ENCODE measurements at regions not wholly inside any gene's neighbourhood (a gene's known extent, or its start where the extent isn't known, plus 50 kb on each side); places are given as distances from the start of the nearest gene placed in this dataset.
A peak's percentile ranks its signal among the peaks of the same experiment; 100 is the strongest.

DNA sequence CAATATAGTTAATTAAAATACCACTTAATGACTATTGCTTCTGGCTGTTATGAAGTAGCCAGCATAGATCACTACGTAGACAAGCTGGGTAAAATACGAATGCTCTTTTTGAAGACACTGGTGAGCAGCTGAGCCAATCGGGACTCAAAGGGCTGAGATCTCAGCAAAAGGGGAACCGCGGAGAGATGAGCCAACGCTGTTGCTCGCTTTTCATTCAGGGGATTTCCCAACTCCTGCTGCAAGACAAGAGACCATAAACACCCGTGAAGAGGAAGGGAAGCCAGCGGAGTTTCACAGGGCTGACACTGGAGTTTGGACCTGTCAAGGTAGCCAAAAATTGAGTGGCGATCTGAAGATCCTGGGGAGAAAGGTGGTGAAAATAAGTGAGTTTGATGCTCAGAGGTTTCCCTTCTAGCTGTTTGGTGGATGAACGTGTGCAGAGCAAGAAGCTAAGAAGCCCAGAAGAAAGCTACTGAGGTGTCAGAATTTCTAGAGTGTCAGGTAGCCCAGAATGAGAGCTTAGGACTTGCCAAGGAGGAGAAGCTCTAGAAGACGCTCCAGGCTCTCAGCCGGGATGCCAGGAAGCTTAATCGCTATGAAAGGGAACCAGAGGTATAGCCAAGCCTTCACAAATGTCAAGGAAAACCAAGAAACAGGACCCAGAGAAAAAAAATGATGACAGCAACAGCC lies 79.6 kb upstream of the RNU6ATAC start:
- Histone ChIP-seq H3K4me3 (ENCODE audit: low read length) (no peak overlapping the region), H3K9me3 (ENCODE audit: control insufficient read depth in 2 of 3, low read length in 3 of 3) (peaks cover 0 to 5% (median 0%) of the 10 kb centered on the region in 3 experiments), H3K36me3 (ENCODE audit: control insufficient read depth in 2 of 3, insufficient read depth in 3 of 3, low read length in 3 of 3) (no peaks in the 10 kb centered on the region), H3K27me3 (ENCODE audit: control insufficient read depth in 2 of 2, insufficient read depth in 2 of 2, low read length in 2 of 2) (no peaks in the 10 kb centered on the region), H3K4me1 (ENCODE audit: control insufficient read depth in 2 of 2, insufficient read depth in 2 of 2, low read length in 2 of 2) (peaks cover 0 to 13% of the 10 kb centered on the region in 2 donors), H3K27ac (ENCODE audit: low read depth, low read length) (peak overlapping the region; percentile 38)
- ChIA-PET CTCF (interaction anchor here (0.7 kb wide), 1 partner anchor 492 kb away, joined by 4 read pairs; no protein-coding TSS in a partner anchor), POLR2A (interaction anchor here (1.0 kb wide), 1 partner anchor 148 kb away, joined by 3 read pairs; no protein-coding TSS in a partner anchor)
- Mint-ChIP-seq H3K27me3 (peaks cover 0 to 11% (median 0%) of the 10 kb centered on the region in 5 donors), H3K4me3 (peak overlapping the region in 9 of 10 donors; percentile 27 to 74 (median 59)), H3K36me3 (peaks cover 0 to 5% (median 4%) of the 10 kb centered on the region in 5 donors), H3K27ac (peak overlapping the region; percentile 3 to 90 (median 61)), H3K4me1 (peaks cover 6 to 28% (median 19%) of the 10 kb centered on the region in 7 donors), H3K9me3 (peaks cover 1 to 20% (median 11%) of the 10 kb centered on the region in 11 donors)
- peak; percentile 97 for ATAC-seq
- DNase-seq = peak in 7 of 9 donors; percentile 7 to 64 (median 46)
- intact Hi-C loops (cut with micrococcal nuclease) = loop anchor here in 1 of 2 donors (2.0 kb wide), 1 partner anchor 81 kb away; no protein-coding TSS in a partner anchor

DNA sequence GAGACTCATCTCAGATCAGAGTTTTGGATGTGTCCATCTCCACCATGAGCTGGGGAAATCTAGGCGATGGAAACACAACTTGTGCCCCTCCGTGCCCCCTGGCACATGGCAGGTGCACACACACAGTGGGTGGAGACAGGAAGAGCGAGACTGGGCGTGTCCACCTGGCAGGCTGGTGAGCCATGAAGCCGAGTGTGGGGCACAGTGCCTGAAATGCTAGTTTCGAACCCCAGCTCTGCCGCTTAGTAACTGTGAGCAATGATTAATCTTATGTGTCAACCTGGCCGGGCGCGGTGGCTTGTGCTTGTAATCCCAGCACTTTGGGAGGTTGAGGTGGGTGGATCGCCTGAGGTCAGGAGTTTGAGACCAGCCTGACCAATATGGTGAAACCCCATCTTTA lies 80.8 kb upstream of the RNU6ATAC start:
- Mint-ChIP-seq H3K9me3 (peaks cover 4 to 25% (median 11%) of the 10 kb centered on the region in 11 donors), H3K27me3 (peaks cover 0 to 11% (median 0%) of the 10 kb centered on the region in 5 donors), H3K4me3 (no peak overlapping the region), H3K27ac (peak overlapping the region in 4 of 9 donors; percentile 7 to 71 (median 18)), H3K36me3 (peaks cover 0 to 5% (median 4%) of the 10 kb centered on the region in 5 donors), H3K4me1 (peaks cover 6 to 28% (median 19%) of the 10 kb centered on the region in 7 donors)
- intact Hi-C loops (cut with micrococcal nuclease) = loop anchor here in 1 of 2 donors (2.0 kb wide), 1 partner anchor 80 kb away; no protein-coding TSS in a partner anchor
- no peak overlapping the region for H3K27ac ChIP-seq (ENCODE audit: low read depth, low read length)
- H3K9me3 ChIP-seq (ENCODE audit: control insufficient read depth in 2 of 3, low read length in 3 of 3) = peaks cover 0 to 5% (median 0%) of the 10 kb centered on the region in 3 experiments
- H3K4me3 ChIP-seq (ENCODE audit: low read length) = no peak overlapping the region
- ATAC-seq (no peak), DNase-seq (no peak)
- peaks cover 0 to 13% of the 10 kb centered on the region in 2 donors for H3K4me1 ChIP-seq (ENCODE audit: control insufficient read depth in 2 of 2, insufficient read depth in 2 of 2, low read length in 2 of 2)
- CTCF ChIA-PET = no interaction called here
- H3K27me3 ChIP-seq (ENCODE audit: control insufficient read depth in 2 of 2, insufficient read depth in 2 of 2, low read length in 2 of 2) = no peaks in the 10 kb centered on the region
- POLR2A ChIA-PET = no interaction called here
- H3K36me3 ChIP-seq (ENCODE audit: control insufficient read depth in 2 of 3, insufficient read depth in 3 of 3, low read length in 3 of 3) = no peaks in the 10 kb centered on the region

DNA sequence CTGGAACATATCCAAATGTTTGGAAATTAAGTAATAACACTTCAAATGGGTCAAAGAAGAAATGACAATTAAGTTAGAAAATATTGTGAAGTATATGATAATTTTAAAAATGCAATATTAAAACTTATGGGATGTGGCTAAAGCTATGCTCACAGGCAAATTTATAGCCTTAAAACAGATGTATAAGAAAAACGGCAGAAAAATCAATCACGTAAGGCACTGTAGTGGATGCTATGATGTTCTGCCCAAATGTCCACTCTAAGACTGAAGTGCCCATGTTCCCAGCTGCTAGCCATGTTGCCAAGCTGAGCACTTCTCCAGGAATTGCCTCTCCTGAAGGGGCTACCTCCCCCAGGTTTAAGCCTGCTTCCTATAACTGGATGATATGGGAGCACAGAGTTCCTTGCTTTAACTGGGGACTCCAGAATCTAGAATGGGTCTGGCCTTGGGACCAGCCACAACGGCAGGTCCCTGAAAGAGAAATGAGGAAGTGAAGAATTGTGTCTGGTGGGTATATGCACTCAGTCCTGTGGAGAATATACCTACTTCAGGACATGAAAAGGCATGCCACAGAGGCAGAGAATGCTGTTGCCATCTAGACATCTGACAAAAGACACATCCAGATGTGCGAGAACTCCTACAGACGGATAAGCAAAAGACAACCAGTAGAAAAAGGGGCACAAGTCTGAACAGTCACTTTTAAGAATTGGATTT lies 78.2 kb upstream of the RXRA start:
- Mint-ChIP-seq H3K27me3 (peaks cover 0 to 7% (median 0%) of the 10 kb centered on the region in 5 donors), H3K4me1 (peaks cover 6 to 20% (median 13%) of the 10 kb centered on the region in 7 donors), H3K27ac (peak overlapping the region in 1 of 9 donors; percentile 36), H3K36me3 (peaks cover 0 to 5% (median 4%) of the 10 kb centered on the region in 5 donors), H3K4me3 (no peak overlapping the region), H3K9me3 (peaks cover 4 to 25% (median 11%) of the 10 kb centered on the region in 11 donors)
- POLR2A ChIA-PET = interaction anchor here (0.6 kb wide), 1 partner anchor 51 kb away, joined by 3 read pairs; no protein-coding TSS in a partner anchor
- ATAC-seq = no peak
- Histone ChIP-seq H3K27me3 (ENCODE audit: control insufficient read depth in 2 of 2, insufficient read depth in 2 of 2, low read length in 2 of 2) (no peaks in the 10 kb centered on the region), H3K9me3 (ENCODE audit: control insufficient read depth in 2 of 3, low read length in 3 of 3) (peaks cover 0 to 5% (median 0%) of the 10 kb centered on the region in 3 experiments), H3K4me3 (ENCODE audit: low read length) (no peak overlapping the region), H3K36me3 (ENCODE audit: control insufficient read depth in 2 of 3, insufficient read depth in 3 of 3, low read length in 3 of 3) (no peaks in the 10 kb centered on the region), H3K4me1 (ENCODE audit: control insufficient read depth in 2 of 2, insufficient read depth in 2 of 2, low read length in 2 of 2) (peaks cover 0 to 12% of the 10 kb centered on the region in 2 donors), H3K27ac (ENCODE audit: low read depth, low read length) (no peak overlapping the region)
- DNase-seq = no peak
- CTCF ChIA-PET = no interaction called here
- intact Hi-C loops (cut with micrococcal nuclease) = no loop called here

DNA sequence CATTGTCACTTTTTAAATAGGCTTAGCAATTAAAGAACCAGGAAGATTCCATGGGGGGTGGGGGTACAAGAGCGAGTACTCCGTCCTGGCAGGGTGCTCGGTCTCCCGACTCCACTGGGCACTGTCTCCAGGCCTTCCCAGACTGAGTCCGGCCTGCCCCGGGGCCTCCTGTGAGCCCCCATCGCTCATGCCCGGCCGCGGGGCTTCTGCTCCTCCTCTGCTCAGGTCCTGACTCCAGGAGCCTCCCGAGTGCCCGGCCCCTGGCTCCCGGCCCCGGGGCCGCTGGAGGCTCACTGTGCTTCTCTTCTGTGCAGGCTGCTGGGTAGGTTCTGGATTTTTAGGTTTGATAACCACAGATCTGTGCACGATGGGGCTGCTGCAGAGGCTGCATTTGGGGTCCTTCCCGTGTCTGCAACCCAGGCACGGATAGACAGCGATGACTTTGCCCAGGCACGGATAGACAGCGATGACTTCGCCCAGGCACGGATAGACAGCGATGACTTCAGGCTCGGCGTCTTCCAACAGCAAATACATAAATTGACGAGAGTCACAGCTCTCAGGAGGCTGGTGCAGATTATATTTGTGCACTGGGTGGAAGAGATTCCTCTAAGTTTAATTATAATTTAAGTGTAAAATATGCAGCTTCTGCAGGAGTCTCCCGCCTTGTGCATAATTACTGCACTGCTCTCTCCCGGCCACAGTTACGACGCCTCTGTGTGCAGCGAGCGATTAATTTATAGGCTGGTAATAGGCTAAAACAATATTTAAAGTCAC lies 74.8 kb upstream of the RXRA start:
- Histone ChIP-seq H3K4me1 (ENCODE audit: control insufficient read depth in 2 of 2, insufficient read depth in 2 of 2, low read length in 2 of 2) (no peaks in the 10 kb centered on the region), H3K36me3 (ENCODE audit: control insufficient read depth in 2 of 3, insufficient read depth in 3 of 3, low read length in 3 of 3) (no peaks in the 10 kb centered on the region), H3K4me3 (ENCODE audit: low read length) (no peak overlapping the region), H3K27me3 (ENCODE audit: control insufficient read depth in 2 of 2, insufficient read depth in 2 of 2, low read length in 2 of 2) (no peaks in the 10 kb centered on the region), H3K9me3 (ENCODE audit: control insufficient read depth in 2 of 3, low read length in 3 of 3) (peaks cover 0 to 5% (median 0%) of the 10 kb centered on the region in 3 experiments), H3K27ac (ENCODE audit: low read depth, low read length) (no peak overlapping the region)
- no peak for ATAC-seq
- Mint-ChIP-seq H3K27me3 (no peaks in the 10 kb centered on the region), H3K27ac (no peak overlapping the region), H3K9me3 (peaks cover 4 to 25% (median 11%) of the 10 kb centered on the region in 11 donors), H3K36me3 (peaks cover 0 to 5% (median 4%) of the 10 kb centered on the region in 5 donors), H3K4me1 (peaks cover 0 to 7% (median 0%) of the 10 kb centered on the region in 7 donors), H3K4me3 (no peak overlapping the region)
- no peak for DNase-seq
- ChIA-PET POLR2A (no interaction called here), CTCF (no interaction called here)
- intact Hi-C loops (cut with micrococcal nuclease) = no loop called here

DNA sequence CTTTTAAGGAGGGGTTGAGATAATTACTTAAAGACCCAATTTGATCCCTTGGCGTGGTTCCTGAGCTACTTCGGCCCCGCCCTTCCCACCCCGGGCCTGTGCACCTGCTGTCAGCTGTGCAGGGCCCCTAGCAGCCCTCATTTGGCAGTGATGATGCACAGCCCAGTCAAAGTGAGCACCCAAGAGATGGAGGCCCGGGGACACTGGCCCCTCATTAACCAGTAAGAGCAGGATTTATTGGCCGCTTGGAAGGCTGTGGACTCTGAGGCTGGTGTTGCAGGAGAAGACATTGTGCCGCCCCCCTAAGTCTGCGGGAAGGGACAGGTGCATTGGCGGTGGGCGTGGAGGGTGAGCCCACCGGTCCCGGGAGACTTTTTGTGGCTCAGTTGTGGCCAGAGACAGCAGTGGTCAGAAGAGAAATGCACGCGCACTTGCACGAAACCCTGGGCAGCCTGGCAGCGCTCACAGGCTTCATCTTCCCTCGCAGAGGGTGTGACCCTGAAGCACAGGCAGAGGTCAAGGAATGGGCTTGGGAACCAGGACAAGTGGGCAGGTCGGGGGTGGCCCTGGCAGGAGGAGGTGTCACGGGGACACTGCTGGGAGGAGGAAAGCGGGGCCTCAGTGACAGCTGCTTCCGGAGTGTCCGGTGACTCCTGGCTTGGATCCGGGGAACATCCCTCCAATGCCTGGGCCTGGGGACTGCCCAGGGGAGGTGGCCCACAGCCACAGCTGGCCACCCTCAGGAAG lies 74.0 kb upstream of the RXRA start:
- H3K27ac Mint-ChIP-seq = no peak overlapping the region
- Histone ChIP-seq H3K27ac (ENCODE audit: low read depth, low read length) (no peak overlapping the region), H3K4me3 (ENCODE audit: low read length) (no peak overlapping the region), H3K27me3 (ENCODE audit: control insufficient read depth in 2 of 2, insufficient read depth in 2 of 2, low read length in 2 of 2) (no peaks in the 10 kb centered on the region), H3K9me3 (ENCODE audit: control insufficient read depth in 2 of 3, low read length in 3 of 3) (peaks cover 0 to 5% (median 0%) of the 10 kb centered on the region in 3 experiments), H3K4me1 (ENCODE audit: control insufficient read depth in 2 of 2, insufficient read depth in 2 of 2, low read length in 2 of 2) (no peaks in the 10 kb centered on the region), H3K36me3 (ENCODE audit: control insufficient read depth in 2 of 3, insufficient read depth in 3 of 3, low read length in 3 of 3) (no peaks in the 10 kb centered on the region)
- CTCF ChIA-PET = no interaction called here
- POLR2A ChIA-PET = no interaction called here
- intact Hi-C loops (cut with micrococcal nuclease) = no loop called here
- no peak overlapping the region for H3K4me3 Mint-ChIP-seq
- ATAC-seq (no peak), DNase-seq (no peak)
- no peaks in the 10 kb centered on the region for H3K27me3 Mint-ChIP-seq
- H3K4me1 Mint-ChIP-seq = peaks cover 0 to 7% (median 0%) of the 10 kb centered on the region in 7 donors
- peaks cover 0 to 5% (median 4%) of the 10 kb centered on the region in 5 donors for H3K36me3 Mint-ChIP-seq
- peaks cover 4 to 21% (median 11%) of the 10 kb centered on the region in 11 donors for H3K9me3 Mint-ChIP-seq

Data from naive thymus-derived CD4-positive, alpha-beta T cell (primary cell).